ENCODE measurements at regions not wholly inside any gene's neighbourhood (a gene's known extent, or its start where the extent isn't known, plus 50 kb on each side); places are given as distances from the start of the nearest gene placed in this dataset.

GRCh38 chr1:18560692-18561091 lies 70.0 kb upstream of the PAX7 start:
- no peak for DNase-seq (ENCODE audit: low read depth)
- no peak overlapping the region for H3K4me3 ChIP-seq (ENCODE audit: low read depth, low read length)
- peak; percentile 35 for TF ChIP-seq CTCF (IDR thresholded peaks at IDR 0.05; ENCODE audit: low read depth, low read length, missing control alignments)

GRCh38 chr1:18561967-18562366 lies 68.7 kb upstream of the PAX7 start:
- TF ChIP-seq CTCF (IDR thresholded peaks at IDR 0.05; ENCODE audit: low read depth, low read length, missing control alignments), result no peak
- DNase-seq (ENCODE audit: low read depth), result no peak
- no peak overlapping the region for H3K4me3 ChIP-seq (ENCODE audit: low read depth, low read length)

- no peak overlapping the region for H3K4me3 ChIP-seq (ENCODE audit: low read depth, low read length)
- DNase-seq (ENCODE audit: low read depth), result no peak
- no peak for TF ChIP-seq CTCF (IDR thresholded peaks at IDR 0.05; ENCODE audit: low read depth, low read length, missing control alignments)
Measured at GRCh38 chr1:18564676-18565075, 66.0 kb upstream of the PAX7 start.

GRCh38 chr1:18565321-18565720 lies 65.3 kb upstream of the PAX7 start:
- no peak for DNase-seq (ENCODE audit: low read depth)
- H3K4me3 ChIP-seq (ENCODE audit: low read depth, low read length), result no peak overlapping the region
- no peak for TF ChIP-seq CTCF (IDR thresholded peaks at IDR 0.05; ENCODE audit: low read depth, low read length, missing control alignments)

- H3K4me3 ChIP-seq (ENCODE audit: low read depth, low read length), result no peak overlapping the region
- no peak for DNase-seq (ENCODE audit: low read depth)
- no peak for TF ChIP-seq CTCF (IDR thresholded peaks at IDR 0.05; ENCODE audit: low read depth, low read length, missing control alignments)
Measured at GRCh38 chr1:18568489-18568888, 62.2 kb upstream of the PAX7 start.

GRCh38 chr1:18569251-18569650 lies 61.4 kb upstream of the PAX7 start:
- no peak for TF ChIP-seq CTCF (IDR thresholded peaks at IDR 0.05; ENCODE audit: low read depth, low read length, missing control alignments)
- H3K4me3 ChIP-seq (ENCODE audit: low read depth, low read length), result no peak overlapping the region
- no peak for DNase-seq (ENCODE audit: low read depth)

GRCh38 chr1:18569811-18570545 lies 60.7 kb upstream of the PAX7 start:
- no peak for DNase-seq (ENCODE audit: low read depth)
- no peak for TF ChIP-seq CTCF (IDR thresholded peaks at IDR 0.05; ENCODE audit: low read depth, low read length, missing control alignments)
- no peak overlapping the region for H3K4me3 ChIP-seq (ENCODE audit: low read depth, low read length)
